ENCODE measurements at regions not wholly inside any gene's neighbourhood (a gene's known extent, or its start where the extent isn't known, plus 50 kb on each side); places are given as distances from the start of the nearest gene placed in this dataset.

DNA sequence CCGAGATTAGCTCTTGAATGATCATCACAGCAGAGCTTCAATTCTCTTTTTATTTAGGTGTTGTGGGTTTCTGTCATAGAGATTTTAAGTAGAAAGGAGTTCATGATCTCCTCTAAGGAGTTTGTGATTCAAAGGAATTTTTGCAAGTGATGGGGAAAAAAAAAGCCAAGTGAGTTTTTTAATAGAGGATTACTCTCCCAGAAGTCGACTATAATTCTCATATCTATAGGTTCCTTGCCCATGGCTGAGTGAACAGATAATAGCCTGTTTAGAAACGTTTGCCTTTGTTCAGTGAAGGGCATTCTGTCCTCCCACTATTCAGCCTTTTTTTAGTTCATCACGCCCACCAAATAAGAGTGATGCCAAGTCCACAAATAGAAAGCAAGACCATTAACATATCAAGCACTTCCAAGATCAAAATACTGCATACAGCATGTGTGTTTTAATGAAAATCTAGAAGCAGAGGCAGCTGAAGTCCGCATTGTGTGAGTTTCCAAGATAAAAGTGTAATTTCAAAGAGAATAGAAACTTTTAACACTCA lies 398.4 kb upstream of the CNTN3 start:
- Mint-ChIP-seq H3K27me3 (ENCODE audit: low read depth) (no peaks in the 10 kb centered on the region), H3K36me3 (no peaks in the 10 kb centered on the region), H3K27ac (no peak overlapping the region), H3K9me3 (peaks cover 7% of the 10 kb centered on the region), H3K4me1 (no peaks in the 10 kb centered on the region), H3K4me3 (no peak overlapping the region)
- ATAC-seq (no peak), DNase-seq (ENCODE audit: low spot score) (no peak)
- ChIA-PET CTCF (no interaction called here), POLR2A (no interaction called here)
- TF ChIP-seq, protein P1, sequence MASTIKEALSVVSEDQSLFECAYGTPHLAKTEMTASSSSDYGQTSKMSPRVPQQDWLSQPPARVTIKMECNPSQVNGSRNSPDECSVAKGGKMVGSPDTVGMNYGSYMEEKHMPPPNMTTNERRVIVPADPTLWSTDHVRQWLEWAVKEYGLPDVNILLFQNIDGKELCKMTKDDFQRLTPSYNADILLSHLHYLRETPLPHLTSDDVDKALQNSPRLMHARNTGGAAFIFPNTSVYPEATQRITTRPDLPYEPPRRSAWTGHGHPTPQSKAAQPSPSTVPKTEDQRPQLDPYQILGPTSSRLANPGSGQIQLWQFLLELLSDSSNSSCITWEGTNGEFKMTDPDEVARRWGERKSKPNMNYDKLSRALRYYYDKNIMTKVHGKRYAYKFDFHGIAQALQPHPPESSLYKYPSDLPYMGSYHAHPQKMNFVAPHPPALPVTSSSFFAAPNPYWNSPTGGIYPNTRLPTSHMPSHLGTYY (CRISPR knock-in tag; IDR thresholded peaks at IDR 0.05) = no peak
- TF ChIP-seq ZNF396 (CRISPR knock-in tag; IDR thresholded peaks at IDR 0.05; ENCODE audit: borderline replicate concordance) (no peak), MAX (CRISPR knock-in tag; IDR thresholded peaks at IDR 0.05) (no peak), SOX15 (CRISPR knock-in tag; IDR thresholded peaks at IDR 0.05) (no peak), ZNF121 (CRISPR knock-in tag; IDR thresholded peaks at IDR 0.05) (no peak), CBFB (CRISPR knock-in tag; IDR thresholded peaks at IDR 0.05; ENCODE audit: low read depth) (no peak), ESRRA (CRISPR knock-in tag; IDR thresholded peaks at IDR 0.05; ENCODE audit: borderline replicate concordance) (no peak)
- TF ChIP-seq, protein P2, sequence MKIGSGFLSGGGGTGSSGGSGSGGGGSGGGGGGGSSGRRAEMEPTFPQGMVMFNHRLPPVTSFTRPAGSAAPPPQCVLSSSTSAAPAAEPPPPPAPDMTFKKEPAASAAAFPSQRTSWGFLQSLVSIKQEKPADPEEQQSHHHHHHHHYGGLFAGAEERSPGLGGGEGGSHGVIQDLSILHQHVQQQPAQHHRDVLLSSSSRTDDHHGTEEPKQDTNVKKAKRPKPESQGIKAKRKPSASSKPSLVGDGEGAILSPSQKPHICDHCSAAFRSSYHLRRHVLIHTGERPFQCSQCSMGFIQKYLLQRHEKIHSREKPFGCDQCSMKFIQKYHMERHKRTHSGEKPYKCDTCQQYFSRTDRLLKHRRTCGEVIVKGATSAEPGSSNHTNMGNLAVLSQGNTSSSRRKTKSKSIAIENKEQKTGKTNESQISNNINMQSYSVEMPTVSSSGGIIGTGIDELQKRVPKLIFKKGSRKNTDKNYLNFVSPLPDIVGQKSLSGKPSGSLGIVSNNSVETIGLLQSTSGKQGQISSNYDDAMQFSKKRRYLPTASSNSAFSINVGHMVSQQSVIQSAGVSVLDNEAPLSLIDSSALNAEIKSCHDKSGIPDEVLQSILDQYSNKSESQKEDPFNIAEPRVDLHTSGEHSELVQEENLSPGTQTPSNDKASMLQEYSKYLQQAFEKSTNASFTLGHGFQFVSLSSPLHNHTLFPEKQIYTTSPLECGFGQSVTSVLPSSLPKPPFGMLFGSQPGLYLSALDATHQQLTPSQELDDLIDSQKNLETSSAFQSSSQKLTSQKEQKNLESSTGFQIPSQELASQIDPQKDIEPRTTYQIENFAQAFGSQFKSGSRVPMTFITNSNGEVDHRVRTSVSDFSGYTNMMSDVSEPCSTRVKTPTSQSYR (CRISPR knock-in tag; IDR thresholded peaks at IDR 0.05) = no peak
- TF ChIP-seq, protein P3, sequence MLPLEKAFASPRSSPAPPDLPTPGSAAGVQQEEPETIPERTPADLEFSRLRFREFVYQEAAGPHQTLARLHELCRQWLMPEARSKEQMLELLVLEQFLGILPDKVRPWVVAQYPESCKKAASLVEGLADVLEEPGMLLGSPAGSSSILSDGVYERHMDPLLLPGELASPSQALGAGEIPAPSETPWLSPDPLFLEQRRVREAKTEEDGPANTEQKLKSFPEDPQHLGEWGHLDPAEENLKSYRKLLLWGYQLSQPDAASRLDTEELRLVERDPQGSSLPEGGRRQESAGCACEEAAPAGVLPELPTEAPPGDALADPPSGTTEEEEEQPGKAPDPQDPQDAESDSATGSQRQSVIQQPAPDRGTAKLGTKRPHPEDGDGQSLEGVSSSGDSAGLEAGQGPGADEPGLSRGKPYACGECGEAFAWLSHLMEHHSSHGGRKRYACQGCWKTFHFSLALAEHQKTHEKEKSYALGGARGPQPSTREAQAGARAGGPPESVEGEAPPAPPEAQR (CRISPR knock-in tag; IDR thresholded peaks at IDR 0.05) = no peak

GRCh38 chr3:75014008-75014407 lies 399.5 kb upstream of the CNTN3 start:
- H3K9me3 Mint-ChIP-seq = peaks cover 7% of the 10 kb centered on the region
- no peaks in the 10 kb centered on the region for H3K36me3 Mint-ChIP-seq
- H3K27me3 Mint-ChIP-seq (ENCODE audit: low read depth) = no peaks in the 10 kb centered on the region
- POLR2A ChIA-PET = no interaction called here
- TF ChIP-seq NR3C1 (CRISPR knock-in tag; conservative IDR thresholded peaks at IDR 0.05; ENCODE audit: low read depth) (no peak), KAT7 (CRISPR knock-in tag; IDR thresholded peaks at IDR 0.05; ENCODE audit: borderline replicate concordance) (no peak), NFYB (CRISPR knock-in tag; conservative IDR thresholded peaks at IDR 0.05; ENCODE audit: low read depth) (no peak), PRRX2 (CRISPR knock-in tag; IDR thresholded peaks at IDR 0.05) (no peak), USF1 (CRISPR knock-in tag; IDR thresholded peaks at IDR 0.05) (no peak), CBFB (CRISPR knock-in tag; IDR thresholded peaks at IDR 0.05; ENCODE audit: low read depth) (no peak), NFATC4 (CRISPR knock-in tag; IDR thresholded peaks at IDR 0.05) (no peak)
- TF ChIP-seq, protein P4, sequence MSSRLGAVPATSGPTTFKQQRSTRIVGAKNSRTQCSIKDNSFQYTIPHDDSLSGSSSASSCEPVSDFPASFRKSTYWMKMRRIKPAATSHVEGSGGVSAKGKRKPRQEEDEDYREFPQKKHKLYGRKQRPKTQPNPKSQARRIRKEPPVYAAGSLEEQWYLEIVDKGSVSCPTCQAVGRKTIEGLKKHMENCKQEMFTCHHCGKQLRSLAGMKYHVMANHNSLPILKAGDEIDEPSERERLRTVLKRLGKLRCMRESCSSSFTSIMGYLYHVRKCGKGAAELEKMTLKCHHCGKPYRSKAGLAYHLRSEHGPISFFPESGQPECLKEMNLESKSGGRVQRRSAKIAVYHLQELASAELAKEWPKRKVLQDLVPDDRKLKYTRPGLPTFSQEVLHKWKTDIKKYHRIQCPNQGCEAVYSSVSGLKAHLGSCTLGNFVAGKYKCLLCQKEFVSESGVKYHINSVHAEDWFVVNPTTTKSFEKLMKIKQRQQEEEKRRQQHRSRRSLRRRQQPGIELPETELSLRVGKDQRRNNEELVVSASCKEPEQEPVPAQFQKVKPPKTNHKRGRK (CRISPR knock-in tag; IDR thresholded peaks at IDR 0.05; ENCODE audit: borderline replicate concordance) = no peak
- TF ChIP-seq, protein P5, sequence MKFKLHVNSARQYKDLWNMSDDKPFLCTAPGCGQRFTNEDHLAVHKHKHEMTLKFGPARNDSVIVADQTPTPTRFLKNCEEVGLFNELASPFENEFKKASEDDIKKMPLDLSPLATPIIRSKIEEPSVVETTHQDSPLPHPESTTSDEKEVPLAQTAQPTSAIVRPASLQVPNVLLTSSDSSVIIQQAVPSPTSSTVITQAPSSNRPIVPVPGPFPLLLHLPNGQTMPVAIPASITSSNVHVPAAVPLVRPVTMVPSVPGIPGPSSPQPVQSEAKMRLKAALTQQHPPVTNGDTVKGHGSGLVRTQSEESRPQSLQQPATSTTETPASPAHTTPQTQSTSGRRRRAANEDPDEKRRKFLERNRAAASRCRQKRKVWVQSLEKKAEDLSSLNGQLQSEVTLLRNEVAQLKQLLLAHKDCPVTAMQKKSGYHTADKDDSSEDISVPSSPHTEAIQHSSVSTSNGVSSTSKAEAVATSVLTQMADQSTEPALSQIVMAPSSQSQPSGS (CRISPR knock-in tag; IDR thresholded peaks at IDR 0.05; ENCODE audit: borderline replicate concordance, low read depth) = no peak
- CTCF ChIA-PET = no interaction called here
- DNase-seq (ENCODE audit: low spot score) = no peak
- no peak for ATAC-seq
- no peak overlapping the region for H3K4me3 Mint-ChIP-seq
- H3K27ac Mint-ChIP-seq = no peak overlapping the region
- no peaks in the 10 kb centered on the region for H3K4me1 Mint-ChIP-seq

Data from WTC11 (cell line).